GM12875 (cell line): ENCODE measurements at regions not wholly inside any gene's neighbourhood (a gene's known extent, or its start where the extent isn't known, plus 50 kb on each side); places are given as distances from the start of the nearest gene placed in this dataset.

Experiments
- H3K4me3 ChIP-seq: one replicate; pipeline ENCODE4 v1.5.1; 2011; ENCODE audit warnings: low read depth, low read length, control low read depth
- TF ChIP-seq, protein P1 (sequence below): IDR thresholded peaks from 2 replicates; pipeline ENCODE4 v1.5.1; 2011; ENCODE audit warnings: low read depth, mild to moderate bottlenecking, control low read depth, inconsistent platforms, low read length, moderate library complexity, borderline replicate concordance; ENCODE audit not compliant: insufficient read depth

GRCh38 chr2:7607441-7608173 is 690.4 kb downstream of the RNF144A start:
- TF ChIP-seq, protein P1, sequence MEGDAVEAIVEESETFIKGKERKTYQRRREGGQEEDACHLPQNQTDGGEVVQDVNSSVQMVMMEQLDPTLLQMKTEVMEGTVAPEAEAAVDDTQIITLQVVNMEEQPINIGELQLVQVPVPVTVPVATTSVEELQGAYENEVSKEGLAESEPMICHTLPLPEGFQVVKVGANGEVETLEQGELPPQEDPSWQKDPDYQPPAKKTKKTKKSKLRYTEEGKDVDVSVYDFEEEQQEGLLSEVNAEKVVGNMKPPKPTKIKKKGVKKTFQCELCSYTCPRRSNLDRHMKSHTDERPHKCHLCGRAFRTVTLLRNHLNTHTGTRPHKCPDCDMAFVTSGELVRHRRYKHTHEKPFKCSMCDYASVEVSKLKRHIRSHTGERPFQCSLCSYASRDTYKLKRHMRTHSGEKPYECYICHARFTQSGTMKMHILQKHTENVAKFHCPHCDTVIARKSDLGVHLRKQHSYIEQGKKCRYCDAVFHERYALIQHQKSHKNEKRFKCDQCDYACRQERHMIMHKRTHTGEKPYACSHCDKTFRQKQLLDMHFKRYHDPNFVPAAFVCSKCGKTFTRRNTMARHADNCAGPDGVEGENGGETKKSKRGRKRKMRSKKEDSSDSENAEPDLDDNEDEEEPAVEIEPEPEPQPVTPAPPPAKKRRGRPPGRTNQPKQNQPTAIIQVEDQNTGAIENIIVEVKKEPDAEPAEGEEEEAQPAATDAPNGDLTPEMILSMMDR, result no peak
- no peak overlapping the region for H3K4me3 ChIP-seq

DNA sequence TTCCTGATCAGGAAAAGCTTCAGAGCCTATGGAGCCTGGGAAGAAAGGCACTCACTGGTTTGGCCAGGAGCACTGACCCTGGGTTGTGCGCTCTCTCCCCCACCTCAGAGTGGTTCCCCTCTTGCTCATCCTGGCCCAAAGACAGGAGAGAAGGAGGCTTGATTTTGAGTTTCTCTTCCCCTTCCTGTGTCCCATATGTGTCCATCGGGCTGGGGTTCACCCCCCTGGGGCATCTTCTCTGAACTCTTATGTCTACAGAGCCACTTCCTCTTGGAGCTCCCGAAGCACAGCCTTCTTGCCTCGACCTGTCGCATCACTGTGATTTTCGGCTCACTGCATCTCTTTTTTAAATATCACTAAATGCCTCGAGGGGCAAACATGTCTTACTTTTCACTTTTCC is 692.3 kb downstream of the RNF144A start:
- H3K4me3 ChIP-seq, result no peak overlapping the region
- TF ChIP-seq, protein P1, result no peak

DNA sequence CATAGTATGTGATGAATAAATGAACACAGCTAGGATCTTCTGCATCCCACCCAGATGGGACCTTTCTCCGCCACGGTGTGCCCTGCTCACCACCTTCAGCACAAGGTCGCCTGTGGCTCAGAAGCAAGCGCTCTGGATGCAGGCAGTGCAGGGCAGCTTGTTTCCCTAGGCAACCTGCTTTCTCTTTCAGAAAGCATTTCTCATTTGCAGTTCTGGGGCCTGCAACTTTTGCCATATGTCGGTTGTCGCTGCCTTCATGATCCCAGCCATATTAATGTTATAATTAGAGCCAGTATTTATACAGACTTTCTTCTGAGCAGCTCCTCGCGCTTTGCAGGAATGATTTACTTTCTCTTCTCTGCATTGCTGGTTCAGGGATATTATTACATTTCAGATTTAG is 692.8 kb downstream of the RNF144A start:
- TF ChIP-seq, protein P1, result no peak
- H3K4me3 ChIP-seq, result no peak overlapping the region

GRCh38 chr2:7611750-7612149 is 694.5 kb downstream of the RNF144A start:
- TF ChIP-seq, protein P1, result no peak
- H3K4me3 ChIP-seq, result no peak overlapping the region

GRCh38 chr2:7612969-7613368 is 695.8 kb downstream of the RNF144A start:
- TF ChIP-seq, protein P1, result no peak
- H3K4me3 ChIP-seq, result no peak overlapping the region

- no peak overlapping the region for H3K4me3 ChIP-seq
- TF ChIP-seq, protein P1, result no peak
Measured at GRCh38 chr2:7613831-7614230, 696.6 kb downstream of the RNF144A start.

DNA sequence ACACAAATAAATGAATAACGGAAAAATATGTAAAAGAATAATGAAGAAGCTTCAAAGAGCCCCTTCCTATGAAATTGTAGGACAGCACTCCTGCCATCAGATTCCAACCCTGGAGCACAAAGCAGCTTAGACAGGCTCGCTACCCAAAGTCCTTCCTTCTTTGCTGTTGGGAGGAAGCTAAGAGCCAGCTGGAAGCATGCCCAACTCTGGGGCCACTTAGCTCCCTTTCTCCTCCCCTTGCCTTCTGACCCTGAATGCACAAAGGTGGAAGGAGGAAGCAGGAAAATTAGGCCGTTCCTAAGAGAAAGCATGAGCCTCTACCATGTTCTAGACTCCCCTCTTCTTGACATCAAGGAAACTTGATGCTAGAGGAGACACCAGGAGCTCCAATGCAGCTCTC is 700.8 kb downstream of the RNF144A start:
- H3K4me3 ChIP-seq, result no peak overlapping the region
- TF ChIP-seq, protein P1, result no peak
